ENCODE measurements at regions not wholly inside any gene's neighbourhood (a gene's known extent, or its start where the extent isn't known, plus 50 kb on each side); places are given as distances from the start of the nearest gene placed in this dataset.

GRCh38 chr1:234748066-234748465, 138.1 kb upstream of the IRF2BP2 start:
- no peak for TF ChIP-seq CTCF (IDR thresholded peaks at IDR 0.05)
- no peak for TF ChIP-seq POLR2AphosphoS5 (IDR thresholded peaks at IDR 0.05)

All from transverse colon (tissue), 4 donors.